GM19240 (cell line): ENCODE measurements at regions not wholly inside any gene's neighbourhood (a gene's known extent, or its start where the extent isn't known, plus 50 kb on each side); places are given as distances from the start of the nearest gene placed in this dataset.

Experiments
- DNase-seq: peaks from one replicate; pipeline ENCODE4 v3.0.0; 2011; ENCODE audit warnings: low spot score; ENCODE audit not compliant: insufficient read length

GRCh38 chr14:71201840-71202239, 294.6 kb downstream of the PCNX1 start:
- no peak for DNase-seq

GRCh38 chr14:71202881-71203280, 295.6 kb downstream of the PCNX1 start:
- no peak for DNase-seq

- no peak for DNase-seq
Measured at GRCh38 chr14:71203306-71203705, 296.0 kb downstream of the PCNX1 start.

- no peak for DNase-seq
Measured at GRCh38 chr14:71204231-71204630, 297.0 kb downstream of the PCNX1 start.

GRCh38 chr14:71204768-71205167, 297.5 kb downstream of the PCNX1 start:
- DNase-seq, result no peak

GRCh38 chr14:71206123-71206522, 298.9 kb downstream of the PCNX1 start:
- no peak for DNase-seq

- DNase-seq, result no peak
Measured at GRCh38 chr14:71206766-71207371, 299.6 kb downstream of the PCNX1 start.

GRCh38 chr14:71208702-71209357, 301.6 kb downstream of the PCNX1 start:
- DNase-seq, result no peak

GRCh38 chr14:71209888-71210287, 302.6 kb downstream of the PCNX1 start:
- no peak for DNase-seq

GRCh38 chr14:71212093-71212492, 304.8 kb downstream of the PCNX1 start:
- no peak for DNase-seq

- DNase-seq, result no peak
Measured at GRCh38 chr14:71212683-71213107, 305.4 kb downstream of the PCNX1 start.

GRCh38 chr14:71214241-71214640, 307.0 kb downstream of the PCNX1 start:
- no peak for DNase-seq

- DNase-seq, result no peak
Measured at GRCh38 chr14:71220462-71220861, 313.2 kb downstream of the PCNX1 start.

- no peak for DNase-seq
Measured at GRCh38 chr14:71221119-71221518, 313.9 kb downstream of the PCNX1 start.

GRCh38 chr14:71225113-71225512, 317.9 kb downstream of the PCNX1 start:
- DNase-seq, result no peak

- DNase-seq, result no peak
Measured at GRCh38 chr14:71228711-71229110, 321.5 kb downstream of the PCNX1 start.

GRCh38 chr14:71229875-71230274, 322.6 kb downstream of the PCNX1 start:
- no peak for DNase-seq

- DNase-seq, result no peak
Measured at GRCh38 chr14:71230897-71231296, 323.6 kb downstream of the PCNX1 start.

GRCh38 chr14:71231521-71232393, 324.5 kb downstream of the PCNX1 start:
- DNase-seq, result no peak

- no peak for DNase-seq
Measured at GRCh38 chr14:71232506-71232905, 325.2 kb downstream of the PCNX1 start.

- no peak for DNase-seq
Measured at GRCh38 chr14:71235875-71236274, 328.6 kb downstream of the PCNX1 start.

- DNase-seq, result no peak
Measured at GRCh38 chr14:71236487-71236886, 329.2 kb downstream of the PCNX1 start.
